ENCODE measurements at regions not wholly inside any gene's neighbourhood (a gene's known extent, or its start where the extent isn't known, plus 50 kb on each side); places are given as distances from the start of the nearest gene placed in this dataset.

DNA sequence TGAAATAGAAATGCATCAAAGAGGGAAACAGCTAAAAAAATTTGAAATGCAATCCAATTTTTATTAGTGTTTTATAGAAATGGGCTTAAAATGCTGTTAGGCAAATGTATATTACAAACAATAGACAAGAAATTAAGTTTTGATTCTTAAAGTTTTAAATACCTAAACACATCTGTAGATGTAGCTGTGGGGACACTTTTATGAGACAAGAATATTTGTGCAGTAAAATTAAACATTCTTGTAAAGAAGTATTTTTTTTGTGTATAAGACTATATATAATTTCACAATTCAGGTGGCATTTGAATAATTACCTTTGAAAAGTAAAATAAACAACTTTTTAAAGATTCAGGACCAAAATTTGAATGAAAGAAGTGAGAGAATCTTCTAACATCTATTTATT is 1015.9 kb downstream of the REEP3 start:
- DNase-seq (ENCODE audit: low spot score in 2 of 2, unreplicated experiment in 2 of 2), result no peak
- H3K27me3 Mint-ChIP-seq (ENCODE audit: low read depth), result peaks cover under 1% of the 10 kb centered on the region
- TF ChIP-seq, protein P1, sequence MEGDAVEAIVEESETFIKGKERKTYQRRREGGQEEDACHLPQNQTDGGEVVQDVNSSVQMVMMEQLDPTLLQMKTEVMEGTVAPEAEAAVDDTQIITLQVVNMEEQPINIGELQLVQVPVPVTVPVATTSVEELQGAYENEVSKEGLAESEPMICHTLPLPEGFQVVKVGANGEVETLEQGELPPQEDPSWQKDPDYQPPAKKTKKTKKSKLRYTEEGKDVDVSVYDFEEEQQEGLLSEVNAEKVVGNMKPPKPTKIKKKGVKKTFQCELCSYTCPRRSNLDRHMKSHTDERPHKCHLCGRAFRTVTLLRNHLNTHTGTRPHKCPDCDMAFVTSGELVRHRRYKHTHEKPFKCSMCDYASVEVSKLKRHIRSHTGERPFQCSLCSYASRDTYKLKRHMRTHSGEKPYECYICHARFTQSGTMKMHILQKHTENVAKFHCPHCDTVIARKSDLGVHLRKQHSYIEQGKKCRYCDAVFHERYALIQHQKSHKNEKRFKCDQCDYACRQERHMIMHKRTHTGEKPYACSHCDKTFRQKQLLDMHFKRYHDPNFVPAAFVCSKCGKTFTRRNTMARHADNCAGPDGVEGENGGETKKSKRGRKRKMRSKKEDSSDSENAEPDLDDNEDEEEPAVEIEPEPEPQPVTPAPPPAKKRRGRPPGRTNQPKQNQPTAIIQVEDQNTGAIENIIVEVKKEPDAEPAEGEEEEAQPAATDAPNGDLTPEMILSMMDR (IDR thresholded peaks at IDR 0.05; ENCODE audit: unreplicated experiment), result no peak
- no peaks in the 10 kb centered on the region for H3K36me3 Mint-ChIP-seq
- H3K9me3 Mint-ChIP-seq, result no peaks in the 10 kb centered on the region
- no peak overlapping the region for H3K27ac Mint-ChIP-seq
- no peaks in the 10 kb centered on the region for H3K4me1 Mint-ChIP-seq
- H3K4me3 Mint-ChIP-seq, result no peak overlapping the region

DNA sequence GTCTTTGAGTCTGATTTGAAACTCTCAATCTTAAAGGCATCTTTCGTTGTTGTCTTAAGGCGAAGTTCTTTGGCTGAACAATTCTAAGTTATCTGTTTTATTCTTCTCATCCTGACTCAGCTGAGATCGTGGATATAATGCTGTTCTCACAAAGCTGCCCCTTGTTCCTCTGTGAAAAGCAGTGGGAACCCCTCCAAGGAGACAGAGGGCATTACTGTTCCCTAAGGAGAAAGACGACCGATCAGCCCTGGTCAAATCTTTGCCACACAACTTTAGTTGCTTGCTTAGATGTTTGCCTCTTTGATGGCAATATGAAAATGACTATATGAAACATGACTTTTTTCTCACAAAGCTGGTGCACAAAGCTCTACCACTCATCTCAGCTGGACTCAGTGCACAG is 1016.7 kb downstream of the REEP3 start:
- H3K36me3 Mint-ChIP-seq, result no peaks in the 10 kb centered on the region
- H3K27ac Mint-ChIP-seq, result no peak overlapping the region

DNA sequence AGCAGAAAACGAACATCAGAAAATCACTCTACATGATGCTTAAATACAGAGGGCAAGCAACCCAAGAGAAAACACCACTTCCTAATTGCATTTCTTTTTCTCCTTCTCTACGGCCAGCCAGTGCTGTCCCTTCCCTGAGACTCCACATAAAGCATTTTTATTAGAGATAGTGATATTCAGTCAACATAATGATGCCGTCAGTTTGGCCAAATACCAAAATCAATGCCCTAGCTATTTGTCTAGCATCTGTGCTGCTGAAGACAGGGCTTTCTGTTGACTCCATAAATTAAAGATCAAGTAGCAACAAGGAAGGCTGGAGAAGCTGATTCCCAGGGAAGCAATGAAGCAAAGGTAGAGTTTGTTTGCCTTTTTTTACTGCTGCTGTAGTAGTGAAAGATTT is 1024.9 kb downstream of the REEP3 start:
- H3K27ac Mint-ChIP-seq, result no peak overlapping the region
- no peaks in the 10 kb centered on the region for H3K9me3 Mint-ChIP-seq
- DNase-seq (ENCODE audit: low spot score in 2 of 2, unreplicated experiment in 2 of 2), result no peak
- TF ChIP-seq, protein P1 (IDR thresholded peaks at IDR 0.05; ENCODE audit: unreplicated experiment), result no peak
- H3K36me3 Mint-ChIP-seq, result no peaks in the 10 kb centered on the region
- H3K4me3 Mint-ChIP-seq, result no peak overlapping the region
- no peaks in the 10 kb centered on the region for H3K27me3 Mint-ChIP-seq (ENCODE audit: low read depth)
- no peaks in the 10 kb centered on the region for H3K4me1 Mint-ChIP-seq

More for the DNA sequence above, 1016.7 kb downstream of the REEP3 start:
- Mint-ChIP-seq H3K4me3 (no peak overlapping the region), H3K4me1 (no peaks in the 10 kb centered on the region), H3K9me3 (no peaks in the 10 kb centered on the region), H3K27me3 (ENCODE audit: low read depth) (no peaks in the 10 kb centered on the region)
- TF ChIP-seq, protein P1 (IDR thresholded peaks at IDR 0.05; ENCODE audit: unreplicated experiment), result no peak
- DNase-seq (ENCODE audit: low spot score in 2 of 2, unreplicated experiment in 2 of 2), result no peak

DNA sequence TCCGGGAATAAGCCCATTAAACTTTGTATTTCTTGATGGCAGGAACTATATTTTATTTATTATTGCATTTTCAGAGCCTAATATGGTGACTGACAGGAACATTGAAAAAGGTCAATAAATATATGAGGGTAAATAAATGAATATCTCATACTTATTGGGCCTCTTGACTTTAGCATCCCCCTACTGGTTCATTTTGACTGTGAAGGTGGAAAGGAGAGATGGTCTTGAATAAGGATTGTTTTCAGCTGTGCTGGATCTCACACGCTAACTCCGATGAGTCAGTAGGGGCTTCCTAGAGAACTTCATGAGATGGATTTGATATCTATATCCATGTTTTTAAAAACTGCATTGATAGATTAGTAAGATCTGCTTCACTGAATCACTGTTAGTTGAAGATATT is 1026.0 kb downstream of the REEP3 start:
- Mint-ChIP-seq H3K27me3 (ENCODE audit: low read depth) (no peaks in the 10 kb centered on the region), H3K9me3 (peaks cover 3% of the 10 kb centered on the region), H3K4me1 (no peaks in the 10 kb centered on the region), H3K36me3 (no peaks in the 10 kb centered on the region), H3K27ac (no peak overlapping the region), H3K4me3 (no peak overlapping the region)
- TF ChIP-seq, protein P1 (IDR thresholded peaks at IDR 0.05; ENCODE audit: unreplicated experiment), result peak; percentile 12
- DNase-seq (ENCODE audit: low spot score in 2 of 2, unreplicated experiment in 2 of 2), result no peak

DNA sequence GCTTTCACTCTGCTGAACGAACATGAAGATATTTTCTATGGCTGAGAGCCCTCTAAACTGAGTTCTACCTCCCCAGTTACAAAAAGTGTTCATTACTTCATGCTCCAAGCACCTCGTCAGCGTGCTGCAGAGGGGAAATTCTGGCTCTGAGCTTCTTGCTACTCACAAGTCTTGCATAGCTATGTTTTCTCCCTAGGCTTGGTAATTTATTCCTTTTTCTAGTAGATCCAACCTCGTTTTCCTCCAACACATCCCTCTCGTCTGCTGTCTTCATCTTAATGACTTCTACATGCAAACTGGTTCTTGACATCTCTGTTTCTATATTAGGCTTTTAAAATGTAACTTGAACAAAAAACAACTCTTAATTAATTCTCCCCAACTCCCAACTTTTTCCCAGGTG is 1034.5 kb downstream of the REEP3 start:
- H3K27ac Mint-ChIP-seq, result no peak overlapping the region
- H3K36me3 Mint-ChIP-seq, result no peaks in the 10 kb centered on the region
- no peaks in the 10 kb centered on the region for H3K4me1 Mint-ChIP-seq
- TF ChIP-seq, protein P1 (IDR thresholded peaks at IDR 0.05; ENCODE audit: unreplicated experiment), result no peak
- H3K4me3 Mint-ChIP-seq, result no peak overlapping the region
- H3K27me3 Mint-ChIP-seq (ENCODE audit: low read depth), result peaks cover 4% of the 10 kb centered on the region
- peaks cover 6% of the 10 kb centered on the region for H3K9me3 Mint-ChIP-seq
- no peak for DNase-seq (ENCODE audit: low spot score in 2 of 2, unreplicated experiment in 2 of 2)

Measured in mesothelial cell of epicardium (in vitro differentiated cells).